ENCODE measurements at regions not wholly inside any gene's neighbourhood (a gene's known extent, or its start where the extent isn't known, plus 50 kb on each side); places are given as distances from the start of the nearest gene placed in this dataset.
"Not testable (repeated sequence)": the region's sequence is repeated elsewhere in the genome, so short reads cannot be mapped to it uniquely, and the experiment has no call there.

- DNase-seq, result no peak
Measured at GRCh38 chr7:45413419-45413818, 160.7 kb upstream of the ADCY1 start.

GRCh38 chr7:45414226-45414625 lies 159.9 kb upstream of the ADCY1 start:
- no peak for DNase-seq

GRCh38 chr7:45415265-45415664 lies 158.9 kb upstream of the ADCY1 start:
- DNase-seq, result no peak

- DNase-seq, result no peak
Measured at GRCh38 chr7:45416846-45417245, 157.3 kb upstream of the ADCY1 start.

GRCh38 chr7:45417268-45417667 lies 156.9 kb upstream of the ADCY1 start:
- no peak for DNase-seq

- no peak for DNase-seq
Measured at GRCh38 chr7:45417735-45418134, 156.4 kb upstream of the ADCY1 start.

- DNase-seq, result no peak
Measured at GRCh38 chr7:45420843-45421495, 153.2 kb upstream of the ADCY1 start.

- DNase-seq, result no peak
Measured at GRCh38 chr7:45421806-45422205, 152.4 kb upstream of the ADCY1 start.

GRCh38 chr7:45430397-45430796 lies 143.8 kb upstream of the ADCY1 start:
- DNase-seq, result no peak

GRCh38 chr7:45434167-45434784 lies 139.9 kb upstream of the ADCY1 start:
- no peak for DNase-seq

- DNase-seq, result no peak
Measured at GRCh38 chr7:45435131-45435530, 139.0 kb upstream of the ADCY1 start.

GRCh38 chr7:45435846-45436245 lies 138.3 kb upstream of the ADCY1 start:
- no peak for DNase-seq

GRCh38 chr7:45440776-45441175 lies 133.4 kb upstream of the ADCY1 start:
- DNase-seq, result not testable (repeated sequence)

- DNase-seq, result no peak
Measured at GRCh38 chr7:45443263-45443662, 130.9 kb upstream of the ADCY1 start.

GRCh38 chr7:45446195-45446944 lies 127.8 kb upstream of the ADCY1 start:
- DNase-seq, result no peak

- no peak for DNase-seq
Measured at GRCh38 chr7:45447296-45447695, 126.9 kb upstream of the ADCY1 start.

GRCh38 chr7:45450571-45451204 lies 123.5 kb upstream of the ADCY1 start:
- DNase-seq, result no peak

- no peak for DNase-seq
Measured at GRCh38 chr7:45451342-45452035, 122.7 kb upstream of the ADCY1 start.

- no peak for DNase-seq
Measured at GRCh38 chr7:45454771-45455170, 119.4 kb upstream of the ADCY1 start.

GRCh38 chr7:45455662-45456061 lies 118.5 kb upstream of the ADCY1 start:
- DNase-seq, result no peak

- DNase-seq, result no peak
Measured at GRCh38 chr7:45456105-45456504, 118.1 kb upstream of the ADCY1 start.

- DNase-seq, result no peak
Measured at GRCh38 chr7:45456747-45457524, 117.2 kb upstream of the ADCY1 start.
